Adrenal gland (tissue), 9 donors: ENCODE measurements at regions not wholly inside any gene's neighbourhood (a gene's known extent, or its start where the extent isn't known, plus 50 kb on each side); places are given as distances from the start of the nearest gene placed in this dataset.

Source experiments
- DNase-seq, 7 donors: peaks; one replicate each; pipeline ENCODE4 v3.0.0-alpha.2; 2019 to 2020
- H3K27ac ChIP-seq, 5 donors: fragments of 200-600 bp; sonication (generic) in 4 of 5; 1 replicate in 3 of 5; 2 replicates in 2 of 5; pipeline versions ENCODE4 v1.5.1 to v1.8.0; 2016 to 2020; ENCODE audit warnings: mild to moderate bottlenecking in 1 of 5
- H3K27me3 ChIP-seq: fragments of 200-600 bp; 2 replicates; pipeline ENCODE4 v1.8.0; 2021
- H3K36me3 ChIP-seq, 2 donors: fragments of 200-600 bp; replicated peaks in 1 of 2; 1 replicate in 1 of 2; 2 replicates in 1 of 2; pipeline versions ENCODE4 v1.5.1 to v1.8.0; 2018 to 2022
- H3K4me1 ChIP-seq, 2 donors: fragments of 200-600 bp; replicated peaks in 1 of 2; 1 replicate in 1 of 2; 2 replicates in 1 of 2; pipeline versions ENCODE4 v1.5.1 to v1.8.0; 2018 to 2021
- H3K4me3 ChIP-seq, 4 donors: fragments of 200-600 bp; sonication (generic) in 3 of 4; one replicate each; pipeline ENCODE4 v1.5.1; 2016 to 2018
- H3K9me3 ChIP-seq, 3 donors: fragments of 200-600 bp; sonication (generic) in 1 of 3; replicated peaks in 1 of 3; 1 replicate in 2 of 3; 2 replicates in 1 of 3; pipeline versions ENCODE4 v1.5.1 to v1.8.0; 2016 to 2021
- POLR2A ChIP-seq, 2 donors: fragments of 450-650 bp; IDR thresholded peaks; one replicate each; pipeline ENCODE4 v1.6.1; 2017; ENCODE audit warnings: antibody characterized with exemption in 2 of 2, mild to moderate bottlenecking in 2 of 2, moderate library complexity in 1 of 2
- WGBS, 4 donors: extraction: QIAGEN DNeasy Blood & Tissue Kit in 2 of 4; methylation state at CpG; one replicate each; pipeline versions ENCODE4 v1.1.5 to v1.1.7; 2013 to 2017; 5-methylcytosine and 5-hydroxymethylcytosine counted together
- intact Hi-C, 2 donors: fragments of 100-400 bp; cut with DNase I; formaldehyde crosslinking; loops; one replicate each; pipeline versions ENCODE4 v1.14.1 to v1.15.0; 2022 to 2023
- TF ChIP-seq, protein P1 (sequence below), 6 experiments: fragments of 450-650 bp in 4 of 6; fragments of 200-600 bp in 2 of 6; sonication (generic) in 1 of 6; IDR thresholded peaks; 1 replicate in 5 of 6; 2 replicates in 1 of 6; pipeline versions ENCODE4 v1.5.1 to v1.8.0; 2016 to 2021; ENCODE audit warnings: antibody characterized with exemption in 6 of 6, mild to moderate bottlenecking in 2 of 6, moderate library complexity in 1 of 6
- donor health status: healthy with polysubstance abuse.
- donor health status: Bipolar disorder and iron deficiency.
- donor health status: DM: yes; HTN: yes; CAD: no.
- donor health status: DM: no; HTN: no; CAD: no.
- donor health status: DM: no; HTN: no; CAD: no.

- H3K9me3 ChIP-seq, result no peaks in the 10 kb centered on the region
- no peaks in the 10 kb centered on the region for H3K27me3 ChIP-seq
- WGBS, 4 donors, result 77 to 83% (median 81%) methylated on average over 8 of the region's 8 CpGs
- no peak overlapping the region for H3K27ac ChIP-seq
- no peaks in the 10 kb centered on the region for H3K36me3 ChIP-seq
- H3K4me1 ChIP-seq, result peaks cover 0 to 11% of the 10 kb centered on the region in 2 donors
- no peak for DNase-seq
- TF ChIP-seq, protein P1, sequence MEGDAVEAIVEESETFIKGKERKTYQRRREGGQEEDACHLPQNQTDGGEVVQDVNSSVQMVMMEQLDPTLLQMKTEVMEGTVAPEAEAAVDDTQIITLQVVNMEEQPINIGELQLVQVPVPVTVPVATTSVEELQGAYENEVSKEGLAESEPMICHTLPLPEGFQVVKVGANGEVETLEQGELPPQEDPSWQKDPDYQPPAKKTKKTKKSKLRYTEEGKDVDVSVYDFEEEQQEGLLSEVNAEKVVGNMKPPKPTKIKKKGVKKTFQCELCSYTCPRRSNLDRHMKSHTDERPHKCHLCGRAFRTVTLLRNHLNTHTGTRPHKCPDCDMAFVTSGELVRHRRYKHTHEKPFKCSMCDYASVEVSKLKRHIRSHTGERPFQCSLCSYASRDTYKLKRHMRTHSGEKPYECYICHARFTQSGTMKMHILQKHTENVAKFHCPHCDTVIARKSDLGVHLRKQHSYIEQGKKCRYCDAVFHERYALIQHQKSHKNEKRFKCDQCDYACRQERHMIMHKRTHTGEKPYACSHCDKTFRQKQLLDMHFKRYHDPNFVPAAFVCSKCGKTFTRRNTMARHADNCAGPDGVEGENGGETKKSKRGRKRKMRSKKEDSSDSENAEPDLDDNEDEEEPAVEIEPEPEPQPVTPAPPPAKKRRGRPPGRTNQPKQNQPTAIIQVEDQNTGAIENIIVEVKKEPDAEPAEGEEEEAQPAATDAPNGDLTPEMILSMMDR (IDR thresholded peaks at IDR 0.05), result no peak
- TF ChIP-seq POLR2A (IDR thresholded peaks at IDR 0.05), result no peak
- intact Hi-C loops, result loop anchor here (5.0 to 10.0 kb wide), 2 partner anchors 93 to 210 kb away; no protein-coding TSS in a partner anchor
- H3K4me3 ChIP-seq, result no peak overlapping the region
Observed at GRCh38 chr10:21281765-21282484, 243.6 kb downstream of the SKIDA1 start.

- DNase-seq, result no peak
- Histone ChIP-seq H3K36me3 (no peaks in the 10 kb centered on the region), H3K27ac (no peak overlapping the region), H3K9me3 (no peaks in the 10 kb centered on the region), H3K27me3 (no peaks in the 10 kb centered on the region), H3K4me1 (peaks cover 0 to 9% of the 10 kb centered on the region in 2 donors), H3K4me3 (no peak overlapping the region)
- intact Hi-C loops, result loop anchor here (5.0 to 10.0 kb wide), 2 partner anchors 94 to 211 kb away; no protein-coding TSS in a partner anchor
- TF ChIP-seq, protein P1 (IDR thresholded peaks at IDR 0.05), result no peak
- no peak for TF ChIP-seq POLR2A (IDR thresholded peaks at IDR 0.05)
- WGBS, 4 donors, result 88 to 95% (median 94%) methylated on average over 2 of the region's 2 CpGs
Observed at GRCh38 chr10:21280971-21281572, 244.4 kb downstream of the SKIDA1 start.

DNA sequence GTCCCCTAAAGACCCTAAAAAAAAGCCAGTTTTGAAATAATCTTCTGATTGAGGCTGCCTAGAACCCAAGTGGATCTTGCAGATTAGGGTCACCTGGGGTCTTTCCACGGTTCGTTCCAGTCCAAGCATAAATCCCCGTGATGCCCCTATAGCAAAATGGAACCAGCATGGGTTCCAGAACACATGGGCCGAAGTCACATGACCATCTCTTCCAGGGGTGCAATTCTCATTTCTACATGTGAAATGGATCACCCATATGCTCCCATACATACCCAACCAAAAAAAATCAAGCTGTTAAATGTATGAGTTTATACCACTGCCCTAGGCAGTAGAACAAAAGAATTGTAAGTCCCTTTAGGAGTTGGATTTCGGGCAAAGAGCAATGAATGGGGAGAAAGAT lies 245.4 kb downstream of the SKIDA1 start:
- WGBS, 4 donors, result 92 to 97% (median 94%) methylated on average over 5 of the region's 5 CpGs
- DNase-seq, result no peak
- Histone ChIP-seq H3K9me3 (no peaks in the 10 kb centered on the region), H3K4me3 (no peak overlapping the region), H3K36me3 (no peaks in the 10 kb centered on the region), H3K4me1 (peaks cover 0 to 4% of the 10 kb centered on the region in 2 donors), H3K27me3 (no peaks in the 10 kb centered on the region), H3K27ac (no peak overlapping the region)
- TF ChIP-seq, protein P1 (IDR thresholded peaks at IDR 0.05), result no peak
- no peak for TF ChIP-seq POLR2A (IDR thresholded peaks at IDR 0.05)
- intact Hi-C loops, result loop anchor here (5.0 to 10.0 kb wide), 2 partner anchors 95 to 212 kb away; no protein-coding TSS in a partner anchor

DNA sequence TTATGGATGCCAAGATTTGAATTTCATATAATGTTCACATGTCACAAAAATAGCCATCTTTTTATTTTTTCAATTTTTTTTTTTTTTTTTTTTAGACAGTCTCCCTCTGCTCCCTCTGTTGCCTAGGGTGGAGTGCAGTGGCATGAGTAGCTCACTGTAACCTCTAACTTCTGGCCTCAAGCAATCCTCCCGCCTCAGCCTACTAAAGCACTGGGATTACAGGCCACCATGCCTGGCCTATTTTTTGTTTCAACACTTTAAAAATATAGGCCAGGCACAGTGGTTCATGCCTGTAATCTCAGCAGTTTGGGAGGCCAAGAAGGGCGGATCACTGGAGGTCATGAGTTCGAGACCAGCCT lies 246.3 kb downstream of the SKIDA1 start:
- no peaks in the 10 kb centered on the region for H3K9me3 ChIP-seq
- intact Hi-C loops, result loop anchor here (2.0 to 10.0 kb wide), 3 partner anchors 216 to 676 kb away; no protein-coding TSS in a partner anchor
- H3K36me3 ChIP-seq, result no peaks in the 10 kb centered on the region
- TF ChIP-seq, protein P1 (IDR thresholded peaks at IDR 0.05), result no peak
- no peak for TF ChIP-seq POLR2A (IDR thresholded peaks at IDR 0.05)
- WGBS, 4 donors, result 92 to 98% (median 95%) methylated on average over 3 of the region's 3 CpGs
- no peak overlapping the region for H3K4me3 ChIP-seq
- H3K27ac ChIP-seq, result no peak overlapping the region
- no peak for DNase-seq
- peaks cover 0 to 4% of the 10 kb centered on the region in 2 donors for H3K4me1 ChIP-seq
- no peaks in the 10 kb centered on the region for H3K27me3 ChIP-seq
